Trophoblast cell (in vitro differentiated cells and primary cell): ENCODE measurements at regions not wholly inside any gene's neighbourhood (a gene's known extent, or its start where the extent isn't known, plus 50 kb on each side); places are given as distances from the start of the nearest gene placed in this dataset.
"Not testable (repeated sequence)": the region's sequence is repeated elsewhere in the genome, so short reads cannot be mapped to it uniquely, and the experiment has no call there.

ENCODE experiments used
- DNase-seq, 2 donors: peaks; one replicate each; pipeline ENCODE4 v3.0.0-alpha.2; 2016
- H2AFZ ChIP-seq: 2 replicates; pipeline ENCODE4 v1.6.1; 2013; ENCODE audit warnings: low read length, moderate library complexity, mild to moderate bottlenecking; ENCODE audit not compliant: insufficient read depth, poor library complexity
- H2AK5ac ChIP-seq: 2 replicates; pipeline ENCODE4 v1.6.1; 2013; ENCODE audit warnings: mild to moderate bottlenecking, low read length
- H2BK120ac ChIP-seq: 2 replicates; pipeline ENCODE4 v1.6.1; 2013; ENCODE audit warnings: low read length, mild to moderate bottlenecking, moderate library complexity; ENCODE audit not compliant: insufficient read depth, poor library complexity
- H2BK12ac ChIP-seq: 2 replicates; pipeline ENCODE4 v1.6.1; 2013; ENCODE audit warnings: mild to moderate bottlenecking, low read length, moderate library complexity
- H2BK5ac ChIP-seq: 2 replicates; pipeline ENCODE4 v1.6.1; 2013; ENCODE audit warnings: low read length, low read depth, moderate library complexity, mild to moderate bottlenecking; ENCODE audit not compliant: poor library complexity
- H3K14ac ChIP-seq: 2 replicates; pipeline ENCODE4 v1.6.1; 2013; ENCODE audit warnings: mild to moderate bottlenecking, low read length
- H3K18ac ChIP-seq: 2 replicates; pipeline ENCODE4 v1.6.1; 2013; ENCODE audit warnings: mild to moderate bottlenecking, low read length
- H3K23ac ChIP-seq: 2 replicates; pipeline ENCODE4 v1.6.1; 2013; ENCODE audit warnings: low read length
- H3K27ac ChIP-seq: 2 replicates; pipeline ENCODE4 v1.5.1; 2013; ENCODE audit warnings: low read depth, mild to moderate bottlenecking, inconsistent platforms, low read length, moderate library complexity
- H3K27me3 ChIP-seq: 2 replicates; pipeline ENCODE4 v1.6.1; 2013; ENCODE audit warnings: inconsistent platforms, mild to moderate bottlenecking, low read length, moderate library complexity; ENCODE audit not compliant: insufficient read depth
- H3K36me3 ChIP-seq, 2 experiments: 1 replicate in 1 of 2; 2 replicates in 1 of 2; pipeline ENCODE4 v1.6.1; 2013; ENCODE audit warnings: low read length in 2 of 2, mild to moderate bottlenecking in 2 of 2, moderate library complexity in 1 of 2; ENCODE audit not compliant: insufficient read depth in 2 of 2, control insufficient read depth in 1 of 2
- H3K4ac ChIP-seq: 2 replicates; pipeline ENCODE4 v1.6.1; 2013; ENCODE audit warnings: low read depth, mild to moderate bottlenecking, low read length, moderate library complexity
- H3K4me1 ChIP-seq, 2 experiments: 1 replicate in 1 of 2; 2 replicates in 1 of 2; pipeline ENCODE4 v1.6.1; 2013; ENCODE audit warnings: low read length in 2 of 2, mild to moderate bottlenecking in 2 of 2, moderate library complexity in 1 of 2; ENCODE audit not compliant: insufficient read depth in 2 of 2, control insufficient read depth in 1 of 2
- H3K4me2 ChIP-seq: 2 replicates; pipeline ENCODE4 v1.6.1; 2013; ENCODE audit warnings: inconsistent platforms, mild to moderate bottlenecking, low read length, moderate library complexity
- H3K4me3 ChIP-seq: 2 replicates; pipeline ENCODE4 v1.5.1; 2013; ENCODE audit warnings: mild to moderate bottlenecking, low read depth, low read length, inconsistent platforms
- H3K79me1 ChIP-seq: one replicate; pipeline ENCODE4 v1.6.1; 2013; ENCODE audit warnings: low read length
- H3K79me2 ChIP-seq: 2 replicates; pipeline ENCODE4 v1.6.1; 2013; ENCODE audit warnings: low read length, mild to moderate bottlenecking; ENCODE audit not compliant: control insufficient read depth, insufficient read depth, poor library complexity
- H3K9ac ChIP-seq: 2 replicates; pipeline ENCODE4 v1.6.1; 2013; ENCODE audit warnings: mild to moderate bottlenecking, low read length
- H3K9me3 ChIP-seq: 2 replicates; pipeline ENCODE4 v1.6.1; 2013; ENCODE audit warnings: low read depth, mild to moderate bottlenecking, control low read depth, inconsistent platforms, low read length; ENCODE audit not compliant: insufficient read depth
- H4K12ac ChIP-seq: 2 replicates; pipeline ENCODE4 v1.6.1; 2013; ENCODE audit warnings: low read depth, mild to moderate bottlenecking, low read length, moderate library complexity
- H4K8ac ChIP-seq: 2 replicates; pipeline ENCODE4 v1.6.1; 2013; ENCODE audit warnings: low read depth, mild to moderate bottlenecking, low read length, moderate library complexity
- H4K91ac ChIP-seq: one replicate; pipeline ENCODE4 v1.6.1; 2013; ENCODE audit warnings: low read depth, mild to moderate bottlenecking, low read length, moderate library complexity
- WGBS: extraction: QIAGEN DNeasy Blood & Tissue Kit; methylation state at CpG from one replicate; pipeline ENCODE4 v1.1.7; 2013; ENCODE audit warnings: missing lambda C conversion rate; ENCODE audit not compliant: insufficient read length, insufficient coverage; ENCODE audit errors: extremely low coverage; 5-methylcytosine and 5-hydroxymethylcytosine counted together

- not testable (repeated sequence) for H3K18ac ChIP-seq, H3K79me1 ChIP-seq, H2BK120ac ChIP-seq, H3K9me3 ChIP-seq, H3K36me3 ChIP-seq, H4K91ac ChIP-seq, H3K14ac ChIP-seq, H3K27me3 ChIP-seq, H3K4me1 ChIP-seq, H3K9ac ChIP-seq, H3K23ac ChIP-seq, H2BK12ac ChIP-seq, H3K4me3 ChIP-seq, H4K12ac ChIP-seq, H4K8ac ChIP-seq, H2AFZ ChIP-seq, H3K4ac ChIP-seq, DNase-seq, H2AK5ac ChIP-seq, H2BK5ac ChIP-seq, H3K4me2 ChIP-seq, H3K27ac ChIP-seq, H3K79me2 ChIP-seq
- WGBS: no CpG with 5 or more reads among the region's 25 CpGs
These were observed 299.7 kb downstream of the FLRT2 start for GRCh38 chr14:85829601-85830000.

- no peak overlapping the region for H3K14ac ChIP-seq
- H3K27me3 ChIP-seq: no peaks in the 10 kb centered on the region
- no peak overlapping the region for H3K23ac ChIP-seq
- no peak overlapping the region for H2BK120ac ChIP-seq
- H3K9ac ChIP-seq: no peak overlapping the region
- no peak overlapping the region for H4K12ac ChIP-seq
- H3K27ac ChIP-seq: no peak overlapping the region
- H2AK5ac ChIP-seq: no peak overlapping the region
- H3K4me3 ChIP-seq: no peak overlapping the region
- H3K4me2 ChIP-seq: no peak overlapping the region
- no peaks in the 10 kb centered on the region for H3K79me1 ChIP-seq
- H3K4me1 ChIP-seq: no peaks in the 10 kb centered on the region
- H2BK12ac ChIP-seq: no peak overlapping the region
- H2BK5ac ChIP-seq: no peak overlapping the region
- no peak overlapping the region for H3K18ac ChIP-seq
- H4K8ac ChIP-seq: no peak overlapping the region
- no peaks in the 10 kb centered on the region for H3K79me2 ChIP-seq
- no peak overlapping the region for H4K91ac ChIP-seq
- WGBS: no CpG with 5 or more reads among the region's 1 CpG
- H3K9me3 ChIP-seq: no peaks in the 10 kb centered on the region
- H3K36me3 ChIP-seq: no peaks in the 10 kb centered on the region
- H2AFZ ChIP-seq: no peak overlapping the region
- no peak overlapping the region for H3K4ac ChIP-seq
- DNase-seq: no peak
These were observed 294.6 kb downstream of the FLRT2 start for GRCh38 chr14:85824526-85824925.

DNA sequence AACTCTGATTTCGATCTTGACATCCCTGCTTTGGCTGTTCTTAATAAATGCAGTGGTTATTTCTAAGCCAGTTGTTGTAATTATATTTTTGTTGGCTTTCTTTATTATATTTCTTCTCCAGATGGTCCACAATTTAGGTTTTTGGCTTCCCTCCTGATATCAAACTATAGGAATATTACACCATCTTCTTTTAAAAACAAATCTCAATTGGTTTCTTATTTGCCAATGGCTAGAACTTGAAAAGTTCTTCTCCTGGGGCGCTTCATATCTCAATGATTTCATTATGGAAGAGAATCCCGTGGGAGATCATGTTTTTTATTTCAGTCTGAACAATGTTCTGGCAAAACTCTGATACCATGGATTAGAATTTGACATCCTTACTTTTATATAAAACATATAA is 292.3 kb downstream of the FLRT2 start:
- no peak for DNase-seq
- no peak overlapping the region for H3K9ac ChIP-seq
- H2AK5ac ChIP-seq: no peak overlapping the region
- no peak overlapping the region for H3K23ac ChIP-seq
- no peak overlapping the region for H3K4me3 ChIP-seq
- H2BK5ac ChIP-seq: no peak overlapping the region
- H3K4ac ChIP-seq: no peak overlapping the region
- no peak overlapping the region for H4K12ac ChIP-seq
- H3K79me2 ChIP-seq: no peaks in the 10 kb centered on the region
- no peak overlapping the region for H2BK12ac ChIP-seq
- no peak overlapping the region for H3K18ac ChIP-seq
- H3K36me3 ChIP-seq: no peaks in the 10 kb centered on the region
- no CpG with 5 or more reads among the region's 3 CpGs for WGBS
- no peak overlapping the region for H4K91ac ChIP-seq
- H3K27me3 ChIP-seq: no peaks in the 10 kb centered on the region
- H3K14ac ChIP-seq: no peak overlapping the region
- H4K8ac ChIP-seq: no peak overlapping the region
- no peak overlapping the region for H3K4me2 ChIP-seq
- H2BK120ac ChIP-seq: no peak overlapping the region
- no peaks in the 10 kb centered on the region for H3K79me1 ChIP-seq
- no peaks in the 10 kb centered on the region for H3K4me1 ChIP-seq
- H3K9me3 ChIP-seq: no peaks in the 10 kb centered on the region
- no peak overlapping the region for H3K27ac ChIP-seq
- H2AFZ ChIP-seq: no peak overlapping the region

DNA sequence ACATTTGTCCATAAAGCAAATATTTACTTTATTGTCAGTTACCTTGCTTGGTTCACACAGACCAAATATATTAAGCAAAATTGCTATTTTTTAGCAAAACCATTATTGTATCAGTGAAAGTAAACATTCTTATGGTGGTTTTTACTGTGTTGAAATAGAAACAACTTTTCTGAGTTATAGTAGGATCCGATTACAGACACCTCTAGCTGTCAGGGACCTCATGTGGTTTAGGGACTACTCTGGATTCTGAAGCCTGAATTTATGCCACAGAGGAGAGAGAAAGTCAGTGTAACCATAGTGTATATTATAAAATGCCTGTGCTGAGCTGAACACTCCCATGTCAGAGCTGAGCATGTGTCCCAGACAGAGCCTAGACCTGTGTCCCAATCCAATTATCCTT is 287.5 kb downstream of the FLRT2 start:
- no peaks in the 10 kb centered on the region for H3K27me3 ChIP-seq
- H3K9ac ChIP-seq: no peak overlapping the region
- WGBS: no CpG with 5 or more reads among the region's 1 CpG
- no peak overlapping the region for H3K23ac ChIP-seq
- H4K8ac ChIP-seq: no peak overlapping the region
- H3K14ac ChIP-seq: no peak overlapping the region
- no peak overlapping the region for H3K4me3 ChIP-seq
- no peak overlapping the region for H4K91ac ChIP-seq
- no peak overlapping the region for H2BK12ac ChIP-seq
- H3K79me1 ChIP-seq: no peaks in the 10 kb centered on the region
- H2BK5ac ChIP-seq: no peak overlapping the region
- no peak overlapping the region for H3K27ac ChIP-seq
- H2BK120ac ChIP-seq: no peak overlapping the region
- H3K4me1 ChIP-seq: no peaks in the 10 kb centered on the region
- no peak for DNase-seq
- no peaks in the 10 kb centered on the region for H3K36me3 ChIP-seq
- no peak overlapping the region for H2AFZ ChIP-seq
- no peak overlapping the region for H3K4ac ChIP-seq
- H2AK5ac ChIP-seq: no peak overlapping the region
- no peaks in the 10 kb centered on the region for H3K79me2 ChIP-seq
- no peak overlapping the region for H3K4me2 ChIP-seq
- no peak overlapping the region for H4K12ac ChIP-seq
- no peak overlapping the region for H3K18ac ChIP-seq
- no peaks in the 10 kb centered on the region for H3K9me3 ChIP-seq
